HL-60/S4 (cell line): ENCODE measurements at regions not wholly inside any gene's neighbourhood (a gene's known extent, or its start where the extent isn't known, plus 50 kb on each side); places are given as distances from the start of the nearest gene placed in this dataset.

ENCODE experiments used
- in situ Hi-C: fragments of 300-500 bp; cut with MboI; formaldehyde crosslinking; loops from 2 replicates; pipeline ENCODE4 v1.14.3; 2022; ENCODE audit warnings: low sequenced_read_pairs

GRCh38 chr18:39805218-39805617 lies 2149.8 kb upstream of the PIK3C3 start:
- in situ Hi-C loops, result no loop called here

- in situ Hi-C loops, result no loop called here
These were observed 2152.3 kb upstream of the PIK3C3 start for GRCh38 chr18:39802648-39803229.

GRCh38 chr18:39801848-39802247 lies 2153.2 kb upstream of the PIK3C3 start:
- in situ Hi-C loops, result no loop called here

- in situ Hi-C loops, result no loop called here
These were observed 2154.0 kb upstream of the PIK3C3 start for GRCh38 chr18:39801010-39801409.

- in situ Hi-C loops, result no loop called here
These were observed 2156.0 kb upstream of the PIK3C3 start for GRCh38 chr18:39799006-39799405.

GRCh38 chr18:39796393-39796792 lies 2158.6 kb upstream of the PIK3C3 start:
- in situ Hi-C loops, result no loop called here

- in situ Hi-C loops, result no loop called here
These were observed 2159.7 kb upstream of the PIK3C3 start for GRCh38 chr18:39795350-39795749.

GRCh38 chr18:39793609-39794008 lies 2161.4 kb upstream of the PIK3C3 start:
- in situ Hi-C loops, result no loop called here

- in situ Hi-C loops, result no loop called here
These were observed 2166.7 kb upstream of the PIK3C3 start for GRCh38 chr18:39788383-39788782.

- in situ Hi-C loops, result no loop called here
These were observed 2168.6 kb upstream of the PIK3C3 start for GRCh38 chr18:39786477-39786876.

- in situ Hi-C loops, result no loop called here
These were observed 2170.5 kb upstream of the PIK3C3 start for GRCh38 chr18:39784541-39784940.

GRCh38 chr18:39781565-39781964 lies 2173.5 kb upstream of the PIK3C3 start:
- in situ Hi-C loops, result no loop called here

GRCh38 chr18:39780774-39781173 lies 2174.3 kb upstream of the PIK3C3 start:
- in situ Hi-C loops, result no loop called here

- in situ Hi-C loops, result no loop called here
These were observed 2175.1 kb upstream of the PIK3C3 start for GRCh38 chr18:39779926-39780325.

GRCh38 chr18:39776766-39777165 lies 2178.3 kb upstream of the PIK3C3 start:
- in situ Hi-C loops, result no loop called here

GRCh38 chr18:39774957-39775598 lies 2180.0 kb upstream of the PIK3C3 start:
- in situ Hi-C loops, result no loop called here

- in situ Hi-C loops, result no loop called here
These were observed 2181.4 kb upstream of the PIK3C3 start for GRCh38 chr18:39773646-39774045.

- in situ Hi-C loops, result no loop called here
These were observed 2182.7 kb upstream of the PIK3C3 start for GRCh38 chr18:39772155-39772919.

- in situ Hi-C loops, result no loop called here
These were observed 2184.6 kb upstream of the PIK3C3 start for GRCh38 chr18:39770399-39770798.

GRCh38 chr18:39764873-39765272 lies 2190.2 kb upstream of the PIK3C3 start:
- in situ Hi-C loops, result no loop called here

GRCh38 chr18:39761273-39761672 lies 2193.8 kb upstream of the PIK3C3 start:
- in situ Hi-C loops, result no loop called here

- in situ Hi-C loops, result no loop called here
These were observed 2194.3 kb upstream of the CELF4 start for GRCh38 chr18:39759926-39760325.
